OCI-LY7 (cell line): ENCODE measurements at regions not wholly inside any gene's neighbourhood (a gene's known extent, or its start where the extent isn't known, plus 50 kb on each side); places are given as distances from the start of the nearest gene placed in this dataset.
A peak's percentile ranks its signal among the peaks of the same experiment; 100 is the strongest.

ENCODE experiments used
- BruUV-seq: library from RNA; stranded (reverse); fragments of 400-500 nt; replicated peaks from 2 replicates; lab custom pipeline; 2021; lab: Mats Ljungman, UMichigan
- CTCF ChIA-PET: fragments of 300-600 bp; sonication (Branson Sonifier 250); formaldehyde crosslinking; loops from one replicate; lab custom pipeline; 2022; ENCODE audit warnings: antibody characterized with exemption; ENCODE audit not compliant: unreplicated experiment; lab: Charles Lee
- POLR2A ChIA-PET: fragments of 300-600 bp; sonication (Branson Sonifier 250); formaldehyde crosslinking; loops from one replicate; lab custom pipeline; 2022; ENCODE audit warnings: antibody characterized with exemption; lab: Charles Lee
- DNase-seq: peaks from one replicate; pipeline ENCODE4 v3.0.0-alpha.2; 2015; ENCODE audit warnings: low spot score
- H2AFZ ChIP-seq: fragments of 200-600 bp; sonication (generic), shearing (Covaris generic); 2 replicates; pipeline ENCODE4 v1.6.1; 2014; ENCODE audit warnings: mild to moderate bottlenecking, antibody characterized with exemption, low read length, moderate library complexity
- H3K27ac ChIP-seq: fragments of 200-600 bp; sonication (generic); 2 replicates; pipeline ENCODE4 v1.5.1; 2014; ENCODE audit warnings: mixed run types, low read depth, mild to moderate bottlenecking, moderate library complexity, low read length, inconsistent platforms; ENCODE audit not compliant: poor library complexity, severe bottlenecking
- H3K36me3 ChIP-seq: fragments of 200-600 bp; sonication (generic); 2 replicates; pipeline ENCODE4 v1.6.1; 2014; ENCODE audit warnings: mild to moderate bottlenecking, antibody characterized with exemption, low read length, moderate library complexity, mixed read lengths; ENCODE audit not compliant: insufficient read depth
- H3K4me1 ChIP-seq: fragments of 200-600 bp; sonication (generic); 2 replicates; pipeline ENCODE4 v1.5.1; 2014; ENCODE audit warnings: mild to moderate bottlenecking, low read length; ENCODE audit not compliant: insufficient read depth, poor library complexity, severe bottlenecking
- H3K4me2 ChIP-seq: fragments of 200-600 bp; sonication (generic); 2 replicates; pipeline ENCODE4 v1.6.1; 2014; ENCODE audit warnings: mild to moderate bottlenecking, low read length
- H3K4me3 ChIP-seq: fragments of 200-600 bp; sonication (generic); 2 replicates; pipeline ENCODE4 v1.5.1; 2014; ENCODE audit warnings: mild to moderate bottlenecking, low read depth, low read length; ENCODE audit not compliant: poor library complexity, severe bottlenecking
- H3K79me2 ChIP-seq: fragments of 200-600 bp; sonication (generic); 2 replicates; pipeline ENCODE4 v1.6.1; 2016; ENCODE audit warnings: low read depth, mild to moderate bottlenecking, low read length, moderate library complexity, mixed read lengths; ENCODE audit not compliant: insufficient read depth
- H3K9me2 ChIP-seq: fragments of 200-600 bp; sonication (generic); 2 replicates; pipeline ENCODE4 v1.6.1; 2016; ENCODE audit warnings: mild to moderate bottlenecking, low read length, mixed read lengths; ENCODE audit not compliant: insufficient read depth
- H3K9me3 ChIP-seq: fragments of 200-600 bp; sonication (generic); 2 replicates; pipeline ENCODE4 v1.6.1; 2014; ENCODE audit warnings: mild to moderate bottlenecking, mixed run types, low read length, mixed read lengths
- H4K20me1 ChIP-seq: fragments of 200-600 bp; sonication (generic); 2 replicates; pipeline ENCODE4 v1.6.1; 2014; ENCODE audit warnings: mild to moderate bottlenecking, antibody characterized with exemption, low read length, moderate library complexity, mixed read lengths; ENCODE audit not compliant: insufficient read depth
- EZH2phosphoT487 ChIP-seq: fragments of 200-600 bp; sonication (generic); IDR thresholded peaks from 2 replicates; pipeline ENCODE4 v1.6.1; 2018; ENCODE audit warnings: low read depth, borderline replicate concordance, mild to moderate bottlenecking, mixed run types, antibody characterized with exemption, low read length, moderate library complexity, mixed read lengths
- intact Hi-C: fragments of 100-400 bp; cut with micrococcal nuclease; formaldehyde crosslinking; loops from one replicate; pipeline ENCODE4 v1.10.0; 2022; ENCODE audit not compliant: unreplicated experiment
- TF ChIP-seq, protein P1 (sequence below): fragments of 200-600 bp; sonication (generic); conservative IDR thresholded peaks from 2 replicates; pipeline ENCODE4 v1.5.1; 2014; ENCODE audit warnings: mild to moderate bottlenecking, antibody characterized with exemption, low read length, moderate library complexity, mixed read lengths

DNA sequence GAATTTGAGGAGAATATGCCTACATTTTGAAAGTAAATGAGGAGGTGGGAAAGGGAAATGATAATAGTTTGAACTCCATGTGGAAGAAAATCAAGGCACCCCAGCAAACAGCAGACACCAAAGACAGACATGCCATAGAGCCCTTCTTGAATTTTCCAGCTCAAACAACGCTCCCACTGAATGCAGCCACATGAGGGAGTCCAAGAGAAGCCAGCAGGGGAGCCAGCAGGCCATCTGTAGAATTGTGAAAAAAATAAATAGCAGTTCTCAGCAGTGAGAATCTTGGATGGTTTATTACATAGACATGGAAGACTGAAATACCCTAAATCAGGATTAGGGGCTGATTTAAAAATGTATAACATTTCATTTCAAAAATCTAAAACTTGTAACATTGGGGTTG is 1567.3 kb upstream of the LRRTM3 start:
- Histone ChIP-seq H3K4me3 (no peak overlapping the region), H3K79me2 (no peaks in the 10 kb centered on the region), H2AFZ (no peak overlapping the region), H3K4me1 (no peaks in the 10 kb centered on the region), H3K9me2 (no peaks in the 10 kb centered on the region), H4K20me1 (no peaks in the 10 kb centered on the region), H3K9me3 (no peaks in the 10 kb centered on the region), H3K36me3 (no peaks in the 10 kb centered on the region), H3K4me2 (no peak overlapping the region), H3K27ac (no peak overlapping the region)
- intact Hi-C loops, result no loop called here
- DNase-seq, result no peak
- TF ChIP-seq, protein P1, sequence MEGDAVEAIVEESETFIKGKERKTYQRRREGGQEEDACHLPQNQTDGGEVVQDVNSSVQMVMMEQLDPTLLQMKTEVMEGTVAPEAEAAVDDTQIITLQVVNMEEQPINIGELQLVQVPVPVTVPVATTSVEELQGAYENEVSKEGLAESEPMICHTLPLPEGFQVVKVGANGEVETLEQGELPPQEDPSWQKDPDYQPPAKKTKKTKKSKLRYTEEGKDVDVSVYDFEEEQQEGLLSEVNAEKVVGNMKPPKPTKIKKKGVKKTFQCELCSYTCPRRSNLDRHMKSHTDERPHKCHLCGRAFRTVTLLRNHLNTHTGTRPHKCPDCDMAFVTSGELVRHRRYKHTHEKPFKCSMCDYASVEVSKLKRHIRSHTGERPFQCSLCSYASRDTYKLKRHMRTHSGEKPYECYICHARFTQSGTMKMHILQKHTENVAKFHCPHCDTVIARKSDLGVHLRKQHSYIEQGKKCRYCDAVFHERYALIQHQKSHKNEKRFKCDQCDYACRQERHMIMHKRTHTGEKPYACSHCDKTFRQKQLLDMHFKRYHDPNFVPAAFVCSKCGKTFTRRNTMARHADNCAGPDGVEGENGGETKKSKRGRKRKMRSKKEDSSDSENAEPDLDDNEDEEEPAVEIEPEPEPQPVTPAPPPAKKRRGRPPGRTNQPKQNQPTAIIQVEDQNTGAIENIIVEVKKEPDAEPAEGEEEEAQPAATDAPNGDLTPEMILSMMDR, result 0 out of 2 replicates have a peak, but pooled peaks have one; percentile 28
- no peak for TF ChIP-seq EZH2phosphoT487
- BruUV-seq, result no TSS peak
- CTCF ChIA-PET, result no interaction called here
- POLR2A ChIA-PET, result no interaction called here

DNA sequence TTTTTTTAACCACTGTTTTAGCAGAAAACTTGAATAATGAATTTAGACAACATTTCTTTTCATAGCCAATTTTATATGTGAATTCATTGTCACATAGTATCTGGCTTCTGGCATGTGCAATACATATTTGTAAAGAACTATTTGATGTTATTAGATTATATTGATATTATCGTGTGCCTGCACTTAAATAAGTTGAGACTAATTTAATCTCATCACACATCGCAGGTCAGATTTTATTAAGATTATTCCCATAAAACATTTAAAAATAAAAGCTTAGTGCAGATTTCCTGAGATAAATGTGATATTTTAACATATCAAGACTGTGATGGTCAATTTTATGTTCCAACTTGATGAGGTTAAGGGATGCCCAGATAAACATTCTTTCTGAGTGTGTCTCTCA is 1565.3 kb upstream of the LRRTM3 start:
- H3K4me2 ChIP-seq, result no peak overlapping the region
- H3K36me3 ChIP-seq, result no peaks in the 10 kb centered on the region
- H4K20me1 ChIP-seq, result no peaks in the 10 kb centered on the region
- TF ChIP-seq, protein P1, result no peak
- no peak for TF ChIP-seq EZH2phosphoT487
- no peak for DNase-seq
- H3K4me3 ChIP-seq, result no peak overlapping the region
- H2AFZ ChIP-seq, result no peak overlapping the region
- H3K27ac ChIP-seq, result no peak overlapping the region
- intact Hi-C loops, result no loop called here
- BruUV-seq, result no TSS peak
- no peaks in the 10 kb centered on the region for H3K9me2 ChIP-seq
- H3K4me1 ChIP-seq, result no peaks in the 10 kb centered on the region
- no peaks in the 10 kb centered on the region for H3K79me2 ChIP-seq
- ChIA-PET CTCF (no interaction called here), POLR2A (interaction anchor here (1.2 kb wide), 1 partner anchor 8 kb away, joined by 3 read pairs; no protein-coding TSS in a partner anchor)
- H3K9me3 ChIP-seq, result no peaks in the 10 kb centered on the region

DNA sequence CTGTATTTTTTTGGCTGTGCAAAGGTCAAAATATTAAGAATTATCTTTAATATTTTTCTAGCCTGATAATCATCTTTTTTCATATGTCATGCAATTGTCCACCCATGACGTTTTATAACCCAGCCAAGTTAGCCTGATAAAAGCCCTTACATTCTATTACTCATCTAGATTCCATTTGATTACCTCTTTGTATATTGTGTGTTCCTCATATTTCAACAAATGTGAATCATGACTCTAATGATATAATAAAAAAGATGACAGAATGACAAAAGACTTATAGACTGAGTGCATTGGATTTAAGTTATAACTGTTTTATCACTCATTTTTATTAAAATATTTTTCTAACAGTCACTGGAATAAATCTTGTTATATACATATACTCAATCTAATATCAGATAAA is 1560.0 kb upstream of the LRRTM3 start:
- CTCF ChIA-PET, result no interaction called here
- no peak overlapping the region for H3K4me2 ChIP-seq
- no peaks in the 10 kb centered on the region for H3K4me1 ChIP-seq
- POLR2A ChIA-PET, result no interaction called here
- no peaks in the 10 kb centered on the region for H3K9me2 ChIP-seq
- H3K79me2 ChIP-seq, result no peaks in the 10 kb centered on the region
- no peaks in the 10 kb centered on the region for H3K36me3 ChIP-seq
- H2AFZ ChIP-seq, result no peak overlapping the region
- intact Hi-C loops, result no loop called here
- BruUV-seq, result no TSS peak
- TF ChIP-seq, protein P1, result no peak
- no peak for TF ChIP-seq EZH2phosphoT487
- H3K4me3 ChIP-seq, result no peak overlapping the region
- H4K20me1 ChIP-seq, result no peaks in the 10 kb centered on the region
- DNase-seq, result no peak
- H3K27ac ChIP-seq, result no peak overlapping the region
- no peaks in the 10 kb centered on the region for H3K9me3 ChIP-seq
